OCI-LY3 (cell line): ENCODE measurements at regions not wholly inside any gene's neighbourhood (a gene's known extent, or its start where the extent isn't known, plus 50 kb on each side); places are given as distances from the start of the nearest gene placed in this dataset.
A peak's percentile ranks its signal among the peaks of the same experiment; 100 is the strongest.

Source experiments
- H2AFZ ChIP-seq: fragments of 200-600, 300-600 bp; shearing (Covaris generic); 2 replicates; pipeline ENCODE4 v1.6.0; 2014; ENCODE audit warnings: antibody characterized with exemption, low read depth, low read length
- H3K27ac ChIP-seq: fragments of 200-600, 300-600 bp; sonication (generic); 2 replicates; pipeline ENCODE4 v1.5.1; 2014; ENCODE audit warnings: mild to moderate bottlenecking, low read length, moderate library complexity, mixed read lengths
- H3K27me3 ChIP-seq: fragments of 200-600, 300-600 bp; sonication (generic); 2 replicates; pipeline ENCODE4 v1.6.1; 2014; ENCODE audit warnings: low read depth, low read length, mixed read lengths
- H3K36me3 ChIP-seq: fragments of 200-600, 300-600 bp; sonication (generic); replicated peaks from 2 replicates; pipeline ENCODE3; 2014; ENCODE audit warnings: low read depth, low read length, mixed read lengths
- H3K4me1 ChIP-seq: fragments of 300-600, 200-600 bp; sonication (generic); 2 replicates; pipeline ENCODE4 v1.6.1; 2014; ENCODE audit warnings: low read length, mixed read lengths
- H3K4me2 ChIP-seq: fragments of 200-600, 300-600 bp; sonication (generic); 2 replicates; pipeline ENCODE4 v1.6.1; 2014; ENCODE audit warnings: low read length, mixed read lengths
- H3K4me3 ChIP-seq: fragments of 300-600, 200-600 bp; sonication (generic); 2 replicates; pipeline ENCODE4 v1.5.1; 2014; ENCODE audit warnings: antibody characterized with exemption, mild to moderate bottlenecking, low read length, moderate library complexity
- H3K79me2 ChIP-seq: fragments of 300-600, 200-600 bp; shearing (Covaris generic); 2 replicates; pipeline ENCODE4 v1.6.1; 2014; ENCODE audit warnings: mild to moderate bottlenecking, low read length, mixed read lengths
- H3K9ac ChIP-seq: fragments of 300-600, 200-600 bp; shearing (Covaris generic); 2 replicates; pipeline ENCODE4 v1.6.0; 2014; ENCODE audit warnings: mild to moderate bottlenecking, low read length, moderate library complexity
- H3K9me3 ChIP-seq: fragments of 200-600, 300-600 bp; shearing (Covaris generic); 2 replicates; pipeline ENCODE4 v1.6.1; 2014; ENCODE audit warnings: low read length, mixed read lengths; ENCODE audit not compliant: insufficient read depth
- H4K20me1 ChIP-seq: fragments of 200-600, 300-600 bp; sonication (generic); 2 replicates; pipeline ENCODE4 v1.6.1; 2016; ENCODE audit warnings: low read length, mixed read lengths; ENCODE audit not compliant: insufficient read depth
- EZH2phosphoT487 ChIP-seq: fragments of 200-600 bp; shearing (Covaris generic); IDR thresholded peaks from 2 replicates; pipeline ENCODE4 v1.6.1; 2018; ENCODE audit warnings: antibody characterized with exemption, mixed run types, low read depth
- TF ChIP-seq, protein P1 (sequence below): fragments of 200-600, 300-600 bp; sonication (generic); IDR thresholded peaks from 2 replicates; pipeline ENCODE4 v1.5.1; 2014; ENCODE audit warnings: antibody characterized with exemption, low read length, low read depth

- H3K4me2 ChIP-seq: peak overlapping the region; percentile 54
- H2AFZ ChIP-seq: peak overlapping the region; percentile 54; the same call in 1 of the 2 replicates
- no peaks in the 10 kb centered on the region for H3K9me3 ChIP-seq
- H3K9ac ChIP-seq: 0 out of 2 replicates have a peak overlapping the region, but pooled peaks have one; percentile 16
- H3K4me3 ChIP-seq: peak overlapping the region; percentile 35
- no peaks in the 10 kb centered on the region for H4K20me1 ChIP-seq
- no peak overlapping the region for H3K27ac ChIP-seq
- H3K79me2 ChIP-seq: no peaks in the 10 kb centered on the region
- no peaks in the 10 kb centered on the region for H3K36me3 ChIP-seq
- H3K4me1 ChIP-seq: peaks cover 22% of the 10 kb centered on the region
- no peak for TF ChIP-seq EZH2phosphoT487
- TF ChIP-seq, protein P1, sequence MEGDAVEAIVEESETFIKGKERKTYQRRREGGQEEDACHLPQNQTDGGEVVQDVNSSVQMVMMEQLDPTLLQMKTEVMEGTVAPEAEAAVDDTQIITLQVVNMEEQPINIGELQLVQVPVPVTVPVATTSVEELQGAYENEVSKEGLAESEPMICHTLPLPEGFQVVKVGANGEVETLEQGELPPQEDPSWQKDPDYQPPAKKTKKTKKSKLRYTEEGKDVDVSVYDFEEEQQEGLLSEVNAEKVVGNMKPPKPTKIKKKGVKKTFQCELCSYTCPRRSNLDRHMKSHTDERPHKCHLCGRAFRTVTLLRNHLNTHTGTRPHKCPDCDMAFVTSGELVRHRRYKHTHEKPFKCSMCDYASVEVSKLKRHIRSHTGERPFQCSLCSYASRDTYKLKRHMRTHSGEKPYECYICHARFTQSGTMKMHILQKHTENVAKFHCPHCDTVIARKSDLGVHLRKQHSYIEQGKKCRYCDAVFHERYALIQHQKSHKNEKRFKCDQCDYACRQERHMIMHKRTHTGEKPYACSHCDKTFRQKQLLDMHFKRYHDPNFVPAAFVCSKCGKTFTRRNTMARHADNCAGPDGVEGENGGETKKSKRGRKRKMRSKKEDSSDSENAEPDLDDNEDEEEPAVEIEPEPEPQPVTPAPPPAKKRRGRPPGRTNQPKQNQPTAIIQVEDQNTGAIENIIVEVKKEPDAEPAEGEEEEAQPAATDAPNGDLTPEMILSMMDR: peak; percentile 95
- H3K27me3 ChIP-seq: peaks cover 34% of the 10 kb centered on the region
Observed at GRCh38 chr1:219805191-219805590, 123.2 kb downstream of the SLC30A10 start.

DNA sequence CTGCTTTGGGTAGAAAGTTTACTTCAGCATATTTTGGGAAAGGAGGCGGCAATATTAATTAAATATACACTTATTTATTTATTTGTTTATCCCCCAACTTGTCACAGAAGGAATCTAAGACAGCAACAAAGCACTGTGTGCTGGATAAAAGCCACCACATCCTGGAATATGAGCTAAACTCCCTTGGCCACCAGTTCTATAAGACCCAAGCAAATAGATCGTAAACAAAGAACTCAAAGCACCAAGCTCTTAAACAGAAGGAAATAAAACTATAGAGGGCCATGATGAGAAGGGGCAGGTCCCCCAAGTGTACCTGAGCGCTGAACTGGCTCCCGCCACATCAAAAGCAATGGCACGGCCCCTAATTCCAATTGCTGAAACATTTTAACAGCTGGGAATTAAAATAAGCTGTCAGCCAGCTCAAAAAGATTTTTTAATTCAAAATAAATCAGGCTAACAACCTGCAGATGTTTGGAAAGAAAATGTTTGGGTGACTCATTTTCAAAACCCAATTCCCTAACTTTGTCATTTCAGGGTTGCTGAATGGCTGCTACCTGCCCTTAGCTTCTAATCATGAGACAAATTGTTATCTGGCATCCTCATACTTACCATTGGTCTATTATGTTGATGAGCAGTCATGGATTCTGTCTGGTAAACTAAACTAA, 127.1 kb downstream of the SLC30A10 start:
- H3K4me2 ChIP-seq: no peak overlapping the region
- H3K9me3 ChIP-seq: no peaks in the 10 kb centered on the region
- no peak overlapping the region for H3K27ac ChIP-seq
- no peaks in the 10 kb centered on the region for H3K36me3 ChIP-seq
- H3K27me3 ChIP-seq: peaks cover under 1% of the 10 kb centered on the region; the same call in 1 of the 2 replicates
- TF ChIP-seq, protein P1: no peak
- no peak for TF ChIP-seq EZH2phosphoT487
- no peaks in the 10 kb centered on the region for H3K79me2 ChIP-seq
- H3K4me1 ChIP-seq: peaks cover 55% of the 10 kb centered on the region
- H4K20me1 ChIP-seq: no peaks in the 10 kb centered on the region
- no peak overlapping the region for H3K4me3 ChIP-seq
- no peak overlapping the region for H2AFZ ChIP-seq
- H3K9ac ChIP-seq: no peak overlapping the region

DNA sequence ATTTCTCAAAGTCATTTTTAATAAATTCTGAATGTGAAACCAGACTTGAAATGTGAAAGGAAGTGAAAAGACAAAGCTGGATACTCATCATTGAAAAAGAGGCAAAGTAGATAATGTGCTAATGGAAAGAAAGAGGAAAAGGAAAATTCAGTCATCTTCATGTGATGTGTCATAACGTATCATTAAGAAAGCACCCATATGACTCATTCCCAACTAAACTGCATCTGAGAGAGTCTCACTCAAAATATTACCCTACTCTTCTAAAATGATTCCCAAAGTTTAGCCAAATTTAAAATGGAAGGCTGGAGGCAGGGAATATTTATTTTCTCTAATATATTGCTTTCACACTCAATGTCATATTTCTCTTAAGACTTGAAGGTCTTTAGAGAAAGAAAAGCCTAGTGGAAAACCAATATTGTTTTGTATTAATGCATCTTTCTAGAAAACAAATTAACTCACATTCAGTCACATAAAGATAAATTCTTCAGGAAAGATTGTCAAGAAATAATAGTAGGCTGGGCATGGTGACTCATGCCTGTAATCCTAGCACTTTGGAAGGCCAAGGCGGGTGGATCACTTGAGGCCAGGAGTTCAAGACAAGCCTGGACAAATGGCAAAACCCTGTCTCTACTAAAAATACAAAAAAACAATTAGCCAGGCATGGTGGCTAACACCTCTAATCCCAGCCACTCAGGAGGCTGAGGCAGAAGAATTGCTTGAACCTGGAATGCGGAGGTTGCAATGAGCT, 129.9 kb downstream of the SLC30A10 start:
- peak overlapping the region; percentile 7; the same call in 1 of the 2 replicates for H3K4me3 ChIP-seq
- peak overlapping the region; percentile 29 for H3K4me2 ChIP-seq
- peak overlapping the region; percentile 77 for H3K27ac ChIP-seq
- H3K79me2 ChIP-seq: no peaks in the 10 kb centered on the region
- peak overlapping the region; percentile 19; the same call in 1 of the 2 replicates for H3K9ac ChIP-seq
- no peaks in the 10 kb centered on the region for H3K27me3 ChIP-seq
- H4K20me1 ChIP-seq: no peaks in the 10 kb centered on the region
- TF ChIP-seq EZH2phosphoT487: no peak
- TF ChIP-seq, protein P1: no peak
- H3K9me3 ChIP-seq: no peaks in the 10 kb centered on the region
- peaks cover 63% of the 10 kb centered on the region for H3K4me1 ChIP-seq
- no peaks in the 10 kb centered on the region for H3K36me3 ChIP-seq
- no peak overlapping the region for H2AFZ ChIP-seq

GRCh38 chr1:219797683-219798082, 130.7 kb downstream of the SLC30A10 start:
- Histone ChIP-seq H3K9ac (peak overlapping the region; percentile 3; the same call in 1 of the 2 replicates), H3K27ac (peak overlapping the region; percentile 77), H3K9me3 (no peaks in the 10 kb centered on the region), H3K4me2 (peak overlapping the region; percentile 29), H3K4me1 (peaks cover 71% of the 10 kb centered on the region), H4K20me1 (no peaks in the 10 kb centered on the region), H2AFZ (no peak overlapping the region), H3K4me3 (peak overlapping the region; percentile 7; the same call in 1 of the 2 replicates), H3K27me3 (no peaks in the 10 kb centered on the region), H3K79me2 (no peaks in the 10 kb centered on the region), H3K36me3 (no peaks in the 10 kb centered on the region)
- TF ChIP-seq, protein P1: no peak
- no peak for TF ChIP-seq EZH2phosphoT487
